HUDEP-2 (cell line): ENCODE measurements at regions not wholly inside any gene's neighbourhood (a gene's known extent, or its start where the extent isn't known, plus 50 kb on each side); places are given as distances from the start of the nearest gene placed in this dataset.

Experiments
- DNase-seq, 76 experiments: peaks; one replicate each; lab custom pipeline; 2025; ENCODE audit not compliant: unreplicated experiment in 76 of 76; lab: John Stamatoyannopoulos, UW

GRCh38 chr1:43065616-43066399 is 106.3 kb downstream of the EBNA1BP2 start:
- DNase-seq: no peak

- no peak for DNase-seq
Observed at GRCh38 chr1:43065191-43065590, 106.5 kb upstream of the SLC2A1 start.

- no peak for DNase-seq
Observed at GRCh38 chr1:43063394-43064219, 104.9 kb upstream of the SLC2A1 start.

GRCh38 chr1:43062527-43063095 is 103.9 kb upstream of the SLC2A1 start:
- no peak for DNase-seq

GRCh38 chr1:43061757-43062156 is 103.1 kb upstream of the SLC2A1 start:
- peak in 17 of 76 experiments; percentile 8 to 67 (median 33) for DNase-seq

GRCh38 chr1:43059640-43060574 is 101.2 kb upstream of the SLC2A1 start:
- DNase-seq: no peak

GRCh38 chr1:43058545-43059360 is 100.1 kb upstream of the SLC2A1 start:
- peak in 2 of 76 experiments; percentile 6 to 7 for DNase-seq

GRCh38 chr1:43058056-43058455 is 99.4 kb upstream of the SLC2A1 start:
- no peak for DNase-seq

GRCh38 chr1:43057567-43057966 is 98.9 kb upstream of the SLC2A1 start:
- DNase-seq: no peak

GRCh38 chr1:43056981-43057391 is 98.3 kb upstream of the SLC2A1 start:
- no peak for DNase-seq

GRCh38 chr1:43056460-43056859 is 97.8 kb upstream of the SLC2A1 start:
- DNase-seq: no peak

GRCh38 chr1:43054961-43055360 is 96.3 kb upstream of the SLC2A1 start:
- no peak for DNase-seq

- DNase-seq: no peak
Observed at GRCh38 chr1:43052786-43053439, 94.2 kb upstream of the SLC2A1 start.

GRCh38 chr1:43052322-43052721 is 93.7 kb upstream of the SLC2A1 start:
- DNase-seq: no peak

GRCh38 chr1:43049481-43049880 is 90.8 kb upstream of the SLC2A1 start:
- no peak for DNase-seq

GRCh38 chr1:43048601-43049011 is 89.9 kb upstream of the SLC2A1 start:
- DNase-seq: no peak

GRCh38 chr1:43047135-43047534 is 88.5 kb upstream of the SLC2A1 start:
- no peak for DNase-seq

- DNase-seq: peak in 1 of 76 experiments; percentile 12
Observed at GRCh38 chr1:43044572-43045361, 86.1 kb upstream of the SLC2A1 start.
